ENCODE measurements at regions not wholly inside any gene's neighbourhood (a gene's known extent, or its start where the extent isn't known, plus 50 kb on each side); places are given as distances from the start of the nearest gene placed in this dataset.
A peak's percentile ranks its signal among the peaks of the same experiment; 100 is the strongest.
"Not testable (repeated sequence)": the region's sequence is repeated elsewhere in the genome, so short reads cannot be mapped to it uniquely, and the experiment has no call there.

DNA sequence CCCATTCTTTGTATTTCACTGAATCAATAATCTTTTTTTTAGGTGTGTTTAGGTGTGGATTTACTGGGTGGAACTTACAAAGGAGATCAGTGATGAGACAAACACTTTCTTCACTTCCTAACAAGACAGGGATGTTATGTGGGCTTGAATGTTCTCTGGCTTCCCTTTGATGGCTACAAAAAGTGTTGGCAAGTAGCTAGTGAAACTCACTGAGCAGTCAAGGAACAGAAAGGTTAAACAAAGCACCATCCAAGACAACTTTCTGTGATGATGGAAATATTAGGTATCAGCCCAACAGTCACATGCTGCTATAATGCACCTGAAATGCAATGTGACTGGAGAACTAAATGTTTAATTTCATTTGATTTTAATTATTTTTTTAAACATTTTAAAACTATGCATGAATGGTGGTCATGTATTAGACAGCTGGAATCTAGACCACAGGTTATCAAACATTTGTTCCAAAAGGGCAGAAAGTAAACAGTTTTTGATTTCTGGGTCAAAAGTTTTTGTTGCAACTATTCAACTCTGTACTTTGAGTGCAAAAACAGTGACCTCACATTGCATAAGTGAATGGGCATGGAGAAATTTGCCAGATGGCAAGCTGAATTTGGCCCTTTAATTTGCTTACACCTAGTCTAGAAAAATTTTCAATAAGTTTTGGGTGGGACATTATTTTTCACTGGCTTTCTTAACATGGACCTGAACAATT is 1272.7 kb upstream of the TMEFF2 start:
- no peak for DNase-seq (ENCODE audit: low spot score)

DNA sequence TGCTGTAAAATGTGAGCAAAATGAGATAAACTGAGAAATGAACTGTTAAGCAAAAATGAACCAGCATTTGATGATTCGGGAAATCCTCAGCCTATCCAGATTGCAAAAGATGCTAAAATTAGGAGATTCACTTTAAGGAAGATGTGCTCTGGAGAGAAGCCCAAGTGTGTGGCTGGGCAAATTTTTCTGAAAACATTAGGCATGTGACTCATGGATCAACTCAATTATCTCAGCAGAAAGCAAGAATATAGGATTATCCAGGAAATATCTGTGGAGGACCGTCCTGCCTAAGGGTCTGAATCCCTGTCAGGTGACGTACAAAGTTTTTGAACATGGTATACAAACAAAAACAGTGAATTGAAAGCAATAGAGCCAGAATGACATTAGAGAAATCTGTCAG is 1268.3 kb upstream of the TMEFF2 start:
- DNase-seq (ENCODE audit: low spot score), result no peak

DNA sequence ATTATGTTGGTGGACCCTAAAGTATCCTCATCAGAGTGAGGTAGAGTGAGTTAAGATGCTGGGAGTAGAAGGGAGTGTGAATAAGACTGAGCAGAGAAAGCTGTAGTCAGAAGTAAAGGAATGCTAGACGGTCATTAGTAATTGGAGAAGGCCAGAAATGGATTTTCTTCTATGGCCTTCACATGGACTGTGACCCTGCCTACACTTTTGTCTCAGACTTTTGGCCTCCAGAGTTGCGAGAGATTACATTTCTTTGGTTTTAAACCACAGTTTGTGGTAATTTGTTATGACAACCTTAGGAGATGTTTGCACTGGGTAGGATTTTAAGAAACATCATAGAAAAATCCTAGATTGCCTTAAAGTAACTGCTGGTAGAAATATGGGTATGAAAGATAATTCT is 1267.7 kb upstream of the TMEFF2 start:
- no peak for DNase-seq (ENCODE audit: low spot score)

DNA sequence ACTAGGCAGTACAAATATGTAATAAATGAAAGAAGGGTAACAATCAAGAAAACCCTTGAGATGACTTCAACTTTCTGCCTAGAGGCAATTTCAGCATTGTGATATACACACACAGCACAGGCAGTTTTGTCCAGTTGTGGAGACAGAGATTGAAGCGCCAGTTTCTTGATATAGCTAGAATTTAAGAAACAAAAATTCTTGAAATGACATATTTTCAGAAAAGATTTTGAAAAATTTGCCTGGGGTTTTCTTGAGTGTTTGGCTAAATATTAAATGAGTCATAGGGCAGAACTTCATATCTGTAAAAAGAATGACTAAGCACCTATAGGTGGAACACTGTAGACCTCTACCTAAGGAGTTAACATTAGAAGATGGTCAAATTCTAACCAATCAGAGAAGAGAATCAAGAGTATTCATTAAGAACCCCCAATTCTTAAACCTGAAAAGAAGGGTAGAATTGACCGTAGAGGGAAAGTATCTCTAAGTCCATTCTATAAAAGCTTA is 1266.8 kb upstream of the TMEFF2 start:
- DNase-seq (ENCODE audit: low spot score), result no peak

GRCh38 chr2:193446967-193447366 is 1252.2 kb upstream of the TMEFF2 start:
- DNase-seq (ENCODE audit: low spot score), result no peak

DNA sequence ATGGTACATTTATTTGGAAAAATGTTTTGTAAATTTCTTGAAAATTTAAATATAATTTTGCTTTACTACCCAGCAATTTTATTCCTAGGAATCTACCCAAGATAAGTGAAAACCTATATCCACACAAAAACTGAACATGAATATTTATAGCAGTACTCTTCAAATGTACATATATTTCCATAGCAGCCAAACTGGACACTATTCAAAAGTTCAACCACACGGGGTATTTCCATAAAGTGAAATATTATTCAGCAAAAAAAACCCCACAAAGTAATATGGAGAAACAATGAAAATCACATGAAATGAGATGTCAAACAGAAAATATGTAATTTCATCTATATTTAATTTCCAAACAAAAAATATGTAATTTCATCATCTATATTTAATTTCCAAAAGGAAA is 1247.6 kb upstream of the TMEFF2 start:
- no peak for DNase-seq (ENCODE audit: low spot score)

GRCh38 chr2:193428336-193428818 is 1233.6 kb upstream of the TMEFF2 start:
- DNase-seq (ENCODE audit: low spot score), result peak; percentile 31

- DNase-seq (ENCODE audit: low spot score), result not testable (repeated sequence)
Observed at GRCh38 chr2:193412368-193412767, 1217.6 kb upstream of the TMEFF2 start.

GRCh38 chr2:193409951-193410350 is 1215.2 kb upstream of the TMEFF2 start:
- DNase-seq (ENCODE audit: low spot score), result no peak

DNA sequence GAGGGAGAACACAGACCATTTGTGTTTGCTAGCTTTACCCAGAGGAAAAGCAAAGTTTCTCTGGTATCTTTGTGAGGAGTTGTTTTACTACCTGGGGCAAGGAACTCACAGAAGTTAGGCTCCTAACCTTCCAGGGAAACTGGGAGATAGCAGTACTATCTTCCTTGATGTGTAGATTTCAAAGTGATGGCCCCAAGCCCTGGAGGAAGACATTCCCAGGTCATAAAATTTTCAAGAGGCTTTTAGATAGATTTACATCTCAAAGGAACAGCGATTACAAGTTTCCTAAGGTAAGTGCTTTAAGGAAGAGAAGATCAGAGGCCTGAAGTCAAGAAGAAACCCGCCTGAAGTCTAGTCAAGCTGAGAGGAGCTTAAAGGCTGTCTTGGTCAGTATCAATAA is 1187.8 kb upstream of the TMEFF2 start:
- no peak for DNase-seq (ENCODE audit: low spot score)

DNA sequence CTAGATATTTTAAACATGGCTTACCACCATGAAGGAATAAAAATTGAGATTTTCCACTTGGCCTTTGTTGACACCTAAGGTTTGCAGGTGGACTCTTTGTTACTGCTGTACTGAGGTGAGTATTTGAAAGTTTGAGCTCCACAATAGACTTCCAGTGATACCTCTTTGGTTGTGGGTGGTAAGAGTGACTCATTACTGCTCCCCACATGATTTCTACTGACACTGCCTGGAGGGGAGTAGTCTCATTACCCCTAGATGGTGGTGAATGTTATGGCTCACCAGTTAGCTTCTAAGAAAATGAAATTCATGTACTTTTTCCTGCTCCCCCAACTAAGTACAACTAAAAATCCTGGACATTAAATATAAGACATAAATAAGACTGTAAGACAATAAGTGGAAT is 1183.1 kb upstream of the TMEFF2 start:
- no peak for DNase-seq (ENCODE audit: low spot score)

DNA sequence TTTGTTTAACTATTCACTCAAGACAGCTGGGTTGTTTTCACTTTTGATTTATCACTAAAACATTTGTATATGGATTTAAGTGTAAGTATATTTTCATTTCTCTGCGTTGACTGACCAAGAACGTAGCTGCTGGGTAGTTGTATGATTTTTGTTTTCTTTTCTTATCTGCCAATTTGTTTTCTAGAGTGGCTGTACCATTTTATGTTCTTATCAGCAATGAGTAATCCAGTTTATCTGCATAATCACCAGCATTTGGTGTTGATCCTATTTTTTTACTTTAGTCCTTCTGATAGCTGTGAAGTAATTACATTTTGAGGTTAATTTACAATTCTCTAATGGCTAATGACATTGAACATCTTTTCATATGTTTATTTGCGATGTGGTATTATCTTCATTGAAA is 1178.4 kb upstream of the TMEFF2 start:
- DNase-seq (ENCODE audit: low spot score), result no peak

DNA sequence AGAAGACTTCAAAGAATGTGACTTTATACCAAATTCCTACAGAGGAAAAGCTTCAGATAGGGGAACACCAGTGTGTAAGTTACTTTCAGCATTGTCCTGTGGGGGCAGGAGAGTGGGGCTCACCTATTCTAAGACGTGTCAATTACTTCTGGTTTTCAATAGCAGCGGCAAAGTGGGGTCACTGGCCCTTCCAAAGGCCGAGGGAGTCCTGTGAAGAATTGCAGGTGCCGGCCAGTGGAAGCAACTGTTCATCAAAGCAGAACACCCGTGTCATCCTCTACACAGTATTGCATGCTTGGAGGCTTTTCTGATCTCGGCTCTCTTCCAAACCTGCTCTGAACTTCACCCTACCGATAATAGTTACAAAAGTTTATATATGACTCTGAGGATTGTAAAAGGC is 1176.5 kb upstream of the TMEFF2 start:
- no peak for DNase-seq (ENCODE audit: low spot score)

DNA sequence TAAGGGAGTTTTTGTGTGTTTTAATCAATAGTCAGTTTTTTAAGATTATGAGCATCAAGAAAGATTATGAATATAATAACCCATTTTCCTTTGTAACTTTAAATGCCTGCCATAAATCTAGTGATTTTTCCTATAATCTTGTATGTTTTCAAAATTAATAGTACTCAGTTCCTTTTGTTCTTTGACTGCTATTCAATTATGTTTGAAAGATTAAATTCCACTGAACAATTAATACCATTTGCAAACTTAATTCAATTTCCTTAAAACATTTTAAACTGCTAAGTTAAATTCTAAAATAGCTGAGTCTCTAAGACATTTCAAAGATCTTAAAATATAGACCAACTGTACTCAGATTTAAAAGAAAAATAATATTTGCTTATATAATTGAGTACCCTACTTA is 1173.9 kb upstream of the TMEFF2 start:
- DNase-seq (ENCODE audit: low spot score), result no peak

DNA sequence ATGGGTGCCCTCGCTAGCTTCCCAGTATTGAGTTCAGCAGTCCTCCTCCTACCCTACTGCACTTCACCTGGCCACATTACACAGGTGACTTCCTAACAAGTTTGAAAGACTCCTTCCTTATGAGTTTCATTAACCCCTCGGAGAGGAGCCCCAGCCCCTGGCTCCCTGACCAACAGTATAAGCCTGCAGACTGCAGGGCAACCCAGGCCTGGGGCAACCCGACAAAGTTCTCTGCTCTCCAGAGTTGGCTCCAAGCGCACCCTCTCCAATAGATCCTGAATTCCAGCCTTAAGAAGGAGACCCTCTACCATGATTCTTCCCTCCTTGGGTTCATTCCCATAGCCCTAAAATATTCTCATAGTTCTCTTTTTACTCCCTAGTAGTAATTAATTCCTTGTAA is 1162.8 kb upstream of the TMEFF2 start:
- DNase-seq (ENCODE audit: low spot score), result no peak

GRCh38 chr2:193352665-193353242 is 1158.0 kb upstream of the TMEFF2 start:
- DNase-seq (ENCODE audit: low spot score), result not testable (repeated sequence)

- no peak for DNase-seq (ENCODE audit: low spot score)
Observed at GRCh38 chr2:193350509-193350908, 1155.8 kb upstream of the TMEFF2 start.

DNA sequence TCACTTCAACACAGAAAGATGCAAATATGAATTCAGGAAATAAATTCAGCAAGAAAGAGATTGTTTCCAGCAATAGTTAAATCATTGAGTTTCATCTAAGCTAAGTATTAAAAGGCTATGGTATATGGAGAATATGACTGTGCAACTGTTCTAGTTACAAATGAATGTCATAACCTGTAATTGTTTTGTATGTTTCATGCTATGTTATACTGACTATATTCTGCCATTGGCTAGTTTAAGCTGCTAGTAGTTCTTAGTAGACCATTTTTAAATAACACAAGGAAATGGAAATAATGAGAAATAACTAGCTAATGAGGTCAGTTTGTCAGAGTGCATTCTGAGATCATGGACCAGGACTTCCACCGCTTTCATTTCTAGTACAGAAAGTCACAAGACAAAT is 1154.9 kb upstream of the TMEFF2 start:
- no peak for DNase-seq (ENCODE audit: low spot score)

DNA sequence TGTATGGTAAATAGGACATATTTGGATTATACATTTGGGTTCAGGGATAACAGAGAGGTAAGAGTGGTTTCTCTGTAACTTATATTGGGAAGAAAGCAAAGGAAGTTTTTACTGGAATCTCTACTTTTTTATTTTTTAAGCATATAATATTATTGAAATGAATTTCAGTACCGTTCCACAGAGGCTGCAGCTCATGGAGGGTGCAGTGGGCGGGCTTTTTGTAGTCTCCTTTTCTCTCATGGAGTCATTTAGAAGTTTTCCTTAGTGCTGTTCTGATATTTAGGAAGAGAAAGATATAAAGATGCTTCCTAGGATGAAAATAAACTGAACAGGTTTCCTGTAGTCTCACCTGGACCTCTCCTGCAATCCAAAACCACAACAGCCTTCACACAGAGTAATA is 1153.3 kb upstream of the TMEFF2 start:
- DNase-seq (ENCODE audit: low spot score), result no peak

DNA sequence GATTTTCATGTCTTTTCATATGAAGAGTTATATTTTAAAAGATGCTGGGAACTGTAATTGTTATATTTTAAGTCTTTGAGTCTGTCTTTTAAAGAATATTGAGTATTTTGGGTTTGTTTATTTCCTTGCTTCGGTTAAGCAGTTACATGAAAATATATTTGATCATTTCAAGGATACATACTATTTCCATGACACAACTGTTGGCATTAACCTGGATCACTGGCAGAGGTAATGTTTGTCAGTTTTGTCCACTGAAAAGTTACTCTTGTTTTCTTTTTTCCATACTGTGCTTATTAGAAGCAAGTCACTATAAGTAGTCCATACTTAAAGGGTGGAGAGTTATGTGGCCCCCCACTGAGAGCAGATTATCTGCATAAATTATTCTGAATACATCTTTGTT is 1142.0 kb upstream of the TMEFF2 start:
- no peak for DNase-seq (ENCODE audit: low spot score)

GRCh38 chr2:193334401-193334800 is 1139.7 kb upstream of the TMEFF2 start:
- DNase-seq (ENCODE audit: low spot score), result no peak

DNA sequence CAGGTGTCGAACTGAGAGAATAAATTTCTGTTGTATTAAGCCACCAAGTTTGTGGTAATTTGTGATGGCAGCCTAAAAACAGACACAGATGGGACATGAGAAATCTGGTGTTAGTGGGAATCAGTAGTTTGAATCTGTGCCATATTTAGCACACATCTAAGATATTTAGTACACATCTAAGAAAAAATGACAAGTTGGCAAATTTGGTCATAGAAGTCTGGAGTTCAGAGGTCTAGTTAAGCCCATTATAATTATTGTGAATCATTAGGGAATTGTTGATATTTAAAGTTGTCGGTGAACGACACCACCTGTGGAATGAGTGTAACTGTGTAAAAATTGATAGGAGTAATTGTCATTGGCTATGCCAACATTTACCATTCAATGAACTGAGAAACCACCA is 1138.8 kb upstream of the TMEFF2 start:
- DNase-seq (ENCODE audit: low spot score), result no peak

- no peak for DNase-seq (ENCODE audit: low spot score)
Observed at GRCh38 chr2:193332941-193333340, 1138.2 kb upstream of the TMEFF2 start.

DNA sequence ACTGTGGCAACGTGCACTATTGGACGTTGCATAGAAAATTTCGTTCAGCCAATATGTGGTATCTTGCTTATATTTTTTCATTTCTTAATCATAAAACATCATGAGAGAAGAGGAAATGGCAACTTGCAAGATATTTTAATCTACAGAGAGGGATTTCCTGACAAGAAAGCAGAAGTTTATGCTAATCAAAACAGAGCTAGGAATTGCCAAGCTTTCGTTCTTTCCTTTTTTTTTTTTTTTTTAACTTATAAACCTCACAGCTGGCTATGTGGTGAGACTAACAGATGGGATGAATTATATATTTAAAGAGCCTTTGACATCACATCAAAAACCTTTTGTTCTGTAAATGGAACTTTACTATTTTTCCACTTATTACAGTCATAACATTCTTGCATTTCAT is 1136.9 kb upstream of the TMEFF2 start:
- DNase-seq (ENCODE audit: low spot score), result no peak

Data from SW480 (cell line).